Transverse colon (tissue), 3 donors: ENCODE measurements at regions not wholly inside any gene's neighbourhood (a gene's known extent, or its start where the extent isn't known, plus 50 kb on each side); places are given as distances from the start of the nearest gene placed in this dataset.

Experiments used
- CTCF ChIP-seq, 5 experiments: fragments of 200-600 bp in 3 of 5; fragments of 450-650 bp in 2 of 5; sonication (generic) in 3 of 5; IDR thresholded peaks; 1 replicate in 2 of 5; 2 replicates in 3 of 5; pipeline ENCODE4 v1.5.1; 2016 to 2017; ENCODE audit warnings: antibody characterized with exemption in 5 of 5, inconsistent platforms in 3 of 5, mild to moderate bottlenecking in 2 of 5, moderate library complexity in 1 of 5
- EP300 ChIP-seq: sonication (generic); formaldehyde crosslinking; IDR thresholded peaks from one replicate; pipeline ENCODE4 v1.6.1; 2017; ENCODE audit warnings: antibody characterized with exemption, low read depth

- TF ChIP-seq CTCF (IDR thresholded peaks at IDR 0.05) (no peak), EP300 (no peak)
Measured at GRCh38 chr2:217717646-217718045, 285.1 kb downstream of the TNS1 start.
